Fibroblast of pulmonary artery (primary cell): ENCODE measurements at regions not wholly inside any gene's neighbourhood (a gene's known extent, or its start where the extent isn't known, plus 50 kb on each side); places are given as distances from the start of the nearest gene placed in this dataset.

Experiments used
- DNase-seq: peaks from one replicate; pipeline ENCODE4 v3.0.0-alpha.2; 2010; ENCODE audit warnings: low read depth
- H3K4me3 ChIP-seq: replicated peaks from 2 replicates; pipeline ENCODE4 v1.5.1; 2011; ENCODE audit warnings: low read depth, mild to moderate bottlenecking, control low read depth, low read length, moderate library complexity
- TF ChIP-seq, protein P1 (sequence below): IDR thresholded peaks from 2 replicates; pipeline ENCODE4 v1.5.1; 2011; ENCODE audit warnings: mild to moderate bottlenecking, control low read depth, low read length, inconsistent platforms; ENCODE audit errors: missing control alignments

DNA sequence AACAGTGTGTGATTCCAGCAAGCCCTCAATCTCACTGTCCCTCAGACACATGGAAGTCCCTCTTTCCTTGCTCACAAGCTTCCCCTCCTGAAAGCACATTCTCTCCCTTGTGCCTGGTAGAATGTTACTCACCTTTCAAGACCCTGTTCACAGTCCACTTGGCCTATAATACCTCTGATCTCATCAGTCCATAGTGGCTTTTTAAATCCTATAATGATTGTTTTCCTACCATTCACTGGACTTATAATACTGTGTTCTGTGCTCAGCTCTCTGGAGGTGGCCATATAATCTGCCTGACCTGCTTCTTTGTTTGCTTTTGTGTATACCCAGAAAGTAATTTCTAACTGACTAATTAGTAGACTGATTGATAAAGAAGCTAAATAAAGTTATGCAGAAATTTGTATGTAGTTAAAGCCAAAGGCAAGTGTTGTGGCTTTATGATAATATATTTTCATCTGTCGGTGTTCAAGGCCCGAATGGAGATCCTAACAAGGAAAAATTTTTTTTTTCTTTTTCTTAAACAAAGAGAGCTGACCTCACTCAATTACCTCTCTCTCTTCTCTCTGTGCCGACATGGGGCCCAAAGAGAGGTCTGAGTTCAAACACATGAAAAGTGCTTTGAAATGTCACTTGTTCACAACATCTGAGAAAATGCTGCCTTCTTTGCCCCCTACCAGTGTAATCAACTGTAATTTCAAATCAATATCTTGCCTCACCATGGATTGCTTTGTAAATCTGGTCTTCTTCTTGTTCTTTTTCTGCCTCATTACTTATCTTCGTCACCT, 1033.0 kb upstream of the PIK3C3 start:
- TF ChIP-seq, protein P1, sequence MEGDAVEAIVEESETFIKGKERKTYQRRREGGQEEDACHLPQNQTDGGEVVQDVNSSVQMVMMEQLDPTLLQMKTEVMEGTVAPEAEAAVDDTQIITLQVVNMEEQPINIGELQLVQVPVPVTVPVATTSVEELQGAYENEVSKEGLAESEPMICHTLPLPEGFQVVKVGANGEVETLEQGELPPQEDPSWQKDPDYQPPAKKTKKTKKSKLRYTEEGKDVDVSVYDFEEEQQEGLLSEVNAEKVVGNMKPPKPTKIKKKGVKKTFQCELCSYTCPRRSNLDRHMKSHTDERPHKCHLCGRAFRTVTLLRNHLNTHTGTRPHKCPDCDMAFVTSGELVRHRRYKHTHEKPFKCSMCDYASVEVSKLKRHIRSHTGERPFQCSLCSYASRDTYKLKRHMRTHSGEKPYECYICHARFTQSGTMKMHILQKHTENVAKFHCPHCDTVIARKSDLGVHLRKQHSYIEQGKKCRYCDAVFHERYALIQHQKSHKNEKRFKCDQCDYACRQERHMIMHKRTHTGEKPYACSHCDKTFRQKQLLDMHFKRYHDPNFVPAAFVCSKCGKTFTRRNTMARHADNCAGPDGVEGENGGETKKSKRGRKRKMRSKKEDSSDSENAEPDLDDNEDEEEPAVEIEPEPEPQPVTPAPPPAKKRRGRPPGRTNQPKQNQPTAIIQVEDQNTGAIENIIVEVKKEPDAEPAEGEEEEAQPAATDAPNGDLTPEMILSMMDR: no peak

GRCh38 chr18:40917056-40917455, 1038.0 kb upstream of the PIK3C3 start:
- TF ChIP-seq, protein P1: no peak
- no peak overlapping the region for H3K4me3 ChIP-seq
- peak; percentile 28 for DNase-seq

More for the DNA sequence above, 1033.0 kb upstream of the PIK3C3 start:
- DNase-seq: no peak
- H3K4me3 ChIP-seq: no peak overlapping the region

- DNase-seq: no peak
- TF ChIP-seq, protein P1: no peak
- no peak overlapping the region for H3K4me3 ChIP-seq
Observed at GRCh38 chr18:40915724-40916123, 1039.3 kb upstream of the PIK3C3 start.

DNA sequence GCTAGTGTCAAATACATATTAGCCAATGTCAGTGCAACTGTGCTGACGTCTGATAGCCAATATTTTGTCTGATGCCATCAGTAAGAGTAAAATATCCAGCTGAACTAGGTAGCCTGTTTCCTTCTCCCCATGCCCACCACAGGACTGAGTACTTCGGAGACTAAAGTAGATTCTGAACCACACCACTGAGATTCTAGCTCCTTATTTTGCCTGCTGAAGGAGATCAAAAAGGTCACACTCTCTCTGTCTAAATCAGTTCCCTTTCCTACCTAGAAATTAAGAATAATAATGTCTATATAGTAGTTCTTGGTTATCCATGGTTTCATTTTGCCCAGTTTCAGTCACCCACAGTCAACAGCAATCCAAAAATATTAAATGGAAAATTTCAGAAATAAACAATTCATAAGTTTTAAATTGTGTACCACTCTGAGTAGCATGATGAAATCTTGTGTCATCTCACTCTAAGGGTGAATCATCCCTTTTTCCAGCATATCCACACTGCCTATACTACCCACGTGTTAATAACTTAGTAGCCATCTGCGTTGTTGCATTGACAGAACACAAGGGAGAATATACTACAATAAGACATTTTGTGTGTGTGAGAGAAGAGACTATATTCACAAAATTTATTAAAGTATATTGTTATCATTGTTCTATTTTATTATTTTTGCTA, 1043.3 kb upstream of the PIK3C3 start:
- TF ChIP-seq, protein P1: no peak
- no peak overlapping the region for H3K4me3 ChIP-seq
- DNase-seq: peak; percentile 58

GRCh38 chr18:40911041-40911440, 1044.0 kb upstream of the PIK3C3 start:
- no peak for DNase-seq
- TF ChIP-seq, protein P1: no peak
- no peak overlapping the region for H3K4me3 ChIP-seq

- TF ChIP-seq, protein P1: no peak
Observed at GRCh38 chr18:40907842-40908241, 1047.2 kb upstream of the PIK3C3 start.

More at GRCh38 chr18:40907842-40908241, 1047.2 kb upstream of the PIK3C3 start:
- H3K4me3 ChIP-seq: no peak overlapping the region
- DNase-seq: no peak
